ENCODE measurements at regions not wholly inside any gene's neighbourhood (a gene's known extent, or its start where the extent isn't known, plus 50 kb on each side); places are given as distances from the start of the nearest gene placed in this dataset.

DNA sequence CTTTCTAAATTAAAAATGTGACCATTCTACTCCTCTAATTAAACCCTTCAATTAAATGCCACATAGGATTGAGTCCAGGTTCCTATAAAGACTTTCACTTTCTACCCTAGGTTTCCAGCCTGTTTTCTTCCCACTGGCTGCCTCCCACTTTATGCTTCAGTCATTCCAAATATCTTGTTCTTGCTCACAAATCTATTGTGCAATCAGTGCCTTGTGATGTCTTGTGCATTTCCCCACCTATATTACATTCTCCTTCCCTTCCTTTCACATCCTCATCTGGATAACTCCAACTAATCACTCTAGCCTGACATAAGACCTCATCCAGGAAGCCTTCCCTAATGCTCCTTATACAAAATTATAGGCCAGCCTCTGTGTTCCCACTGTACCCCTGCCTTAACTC, 281.7 kb upstream of the LRATD1 start:
- TF ChIP-seq, protein P1, sequence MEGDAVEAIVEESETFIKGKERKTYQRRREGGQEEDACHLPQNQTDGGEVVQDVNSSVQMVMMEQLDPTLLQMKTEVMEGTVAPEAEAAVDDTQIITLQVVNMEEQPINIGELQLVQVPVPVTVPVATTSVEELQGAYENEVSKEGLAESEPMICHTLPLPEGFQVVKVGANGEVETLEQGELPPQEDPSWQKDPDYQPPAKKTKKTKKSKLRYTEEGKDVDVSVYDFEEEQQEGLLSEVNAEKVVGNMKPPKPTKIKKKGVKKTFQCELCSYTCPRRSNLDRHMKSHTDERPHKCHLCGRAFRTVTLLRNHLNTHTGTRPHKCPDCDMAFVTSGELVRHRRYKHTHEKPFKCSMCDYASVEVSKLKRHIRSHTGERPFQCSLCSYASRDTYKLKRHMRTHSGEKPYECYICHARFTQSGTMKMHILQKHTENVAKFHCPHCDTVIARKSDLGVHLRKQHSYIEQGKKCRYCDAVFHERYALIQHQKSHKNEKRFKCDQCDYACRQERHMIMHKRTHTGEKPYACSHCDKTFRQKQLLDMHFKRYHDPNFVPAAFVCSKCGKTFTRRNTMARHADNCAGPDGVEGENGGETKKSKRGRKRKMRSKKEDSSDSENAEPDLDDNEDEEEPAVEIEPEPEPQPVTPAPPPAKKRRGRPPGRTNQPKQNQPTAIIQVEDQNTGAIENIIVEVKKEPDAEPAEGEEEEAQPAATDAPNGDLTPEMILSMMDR (IDR thresholded peaks at IDR 0.05): no peak
- TF ChIP-seq POLR2AphosphoS5 (IDR thresholded peaks at IDR 0.05) (no peak), EP300 (IDR thresholded peaks at IDR 0.05; ENCODE audit: low read depth) (no peak), POLR2A (IDR thresholded peaks at IDR 0.05) (no peak)
